ENCODE measurements at regions not wholly inside any gene's neighbourhood (a gene's known extent, or its start where the extent isn't known, plus 50 kb on each side); places are given as distances from the start of the nearest gene placed in this dataset.

- TF ChIP-seq TEAD4 (IDR thresholded peaks at IDR 0.05) (no peak), FOXM1 (IDR thresholded peaks at IDR 0.05; ENCODE audit: borderline replicate concordance, low read depth) (no peak), YY1 (IDR thresholded peaks at IDR 0.05; ENCODE audit: low read depth) (no peak), EP300 (IDR thresholded peaks at IDR 0.05; ENCODE audit: borderline replicate concordance) (no peak), USF1 (IDR thresholded peaks at IDR 0.05) (no peak), CEBPB (IDR thresholded peaks at IDR 0.05) (no peak), ZBTB7A (IDR thresholded peaks at IDR 0.05; ENCODE audit: low read depth) (no peak), NFIC (IDR thresholded peaks at IDR 0.05) (no peak), RAD21 (IDR thresholded peaks at IDR 0.05; ENCODE audit: low read depth) (no peak), TCF12 (IDR thresholded peaks at IDR 0.05; ENCODE audit: low read depth) (no peak), TAF1 (IDR thresholded peaks at IDR 0.05; ENCODE audit: low read depth) (no peak), EGR1 (IDR thresholded peaks at IDR 0.05) (no peak)
- TF ChIP-seq, protein P1, sequence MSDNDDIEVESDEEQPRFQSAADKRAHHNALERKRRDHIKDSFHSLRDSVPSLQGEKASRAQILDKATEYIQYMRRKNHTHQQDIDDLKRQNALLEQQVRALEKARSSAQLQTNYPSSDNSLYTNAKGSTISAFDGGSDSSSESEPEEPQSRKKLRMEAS (IDR thresholded peaks at IDR 0.05), result no peak
Observed at GRCh38 chr16:72442385-72443158, 270.6 kb upstream of the PMFBP1 start.

DNA sequence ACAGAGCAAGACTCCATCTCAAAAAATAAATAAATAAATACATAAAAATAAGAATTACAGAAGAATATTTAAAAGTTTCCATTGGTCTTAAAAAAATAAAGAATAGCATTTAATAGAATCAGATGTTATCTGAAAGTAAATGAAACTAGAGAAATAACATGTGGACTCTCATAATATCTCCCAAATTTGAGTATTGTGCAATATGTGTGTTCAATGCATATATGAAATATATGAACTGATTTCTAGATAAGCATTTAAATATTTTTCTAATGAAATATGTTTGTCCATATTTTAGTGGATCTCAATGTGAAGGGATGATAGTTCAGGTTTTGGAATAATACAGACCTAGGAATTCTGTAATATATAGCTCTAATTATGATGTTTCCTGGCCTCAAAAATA is 265.9 kb upstream of the PMFBP1 start:
- TF ChIP-seq EP300 (IDR thresholded peaks at IDR 0.05; ENCODE audit: borderline replicate concordance) (no peak), NFIC (IDR thresholded peaks at IDR 0.05) (no peak), USF1 (IDR thresholded peaks at IDR 0.05) (no peak), CEBPB (IDR thresholded peaks at IDR 0.05) (no peak), FOXM1 (IDR thresholded peaks at IDR 0.05; ENCODE audit: borderline replicate concordance, low read depth) (no peak), TAF1 (IDR thresholded peaks at IDR 0.05; ENCODE audit: low read depth) (no peak), RAD21 (IDR thresholded peaks at IDR 0.05; ENCODE audit: low read depth) (no peak), EGR1 (IDR thresholded peaks at IDR 0.05) (no peak), YY1 (IDR thresholded peaks at IDR 0.05; ENCODE audit: low read depth) (no peak), ZBTB7A (IDR thresholded peaks at IDR 0.05; ENCODE audit: low read depth) (no peak)
- TF ChIP-seq, protein P1 (IDR thresholded peaks at IDR 0.05), result no peak

- TF ChIP-seq FOXM1 (IDR thresholded peaks at IDR 0.05; ENCODE audit: borderline replicate concordance, low read depth) (no peak), TCF12 (IDR thresholded peaks at IDR 0.05; ENCODE audit: low read depth) (no peak), NFIC (IDR thresholded peaks at IDR 0.05) (no peak)
Observed at GRCh38 chr16:72434159-72434558, 262.2 kb upstream of the PMFBP1 start.

GRCh38 chr16:72430121-72430520 is 258.2 kb upstream of the PMFBP1 start:
- TF ChIP-seq, protein P1 (IDR thresholded peaks at IDR 0.05), result no peak
- TF ChIP-seq CREB1 (IDR thresholded peaks at IDR 0.05; ENCODE audit: low read depth), result no peak
- TF ChIP-seq CEBPB (IDR thresholded peaks at IDR 0.05), result no peak
- no peak for TF ChIP-seq RAD21 (IDR thresholded peaks at IDR 0.05; ENCODE audit: low read depth)
- TF ChIP-seq ZBTB7A (IDR thresholded peaks at IDR 0.05; ENCODE audit: low read depth), result no peak
- TF ChIP-seq EP300 (IDR thresholded peaks at IDR 0.05; ENCODE audit: borderline replicate concordance), result no peak
- TF ChIP-seq YY1 (IDR thresholded peaks at IDR 0.05; ENCODE audit: low read depth), result no peak
- TF ChIP-seq USF1 (IDR thresholded peaks at IDR 0.05), result no peak
- TF ChIP-seq TCF12 (IDR thresholded peaks at IDR 0.05; ENCODE audit: low read depth), result no peak
- TF ChIP-seq EGR1 (IDR thresholded peaks at IDR 0.05), result no peak
- TF ChIP-seq FOXM1 (IDR thresholded peaks at IDR 0.05; ENCODE audit: borderline replicate concordance, low read depth), result no peak

DNA sequence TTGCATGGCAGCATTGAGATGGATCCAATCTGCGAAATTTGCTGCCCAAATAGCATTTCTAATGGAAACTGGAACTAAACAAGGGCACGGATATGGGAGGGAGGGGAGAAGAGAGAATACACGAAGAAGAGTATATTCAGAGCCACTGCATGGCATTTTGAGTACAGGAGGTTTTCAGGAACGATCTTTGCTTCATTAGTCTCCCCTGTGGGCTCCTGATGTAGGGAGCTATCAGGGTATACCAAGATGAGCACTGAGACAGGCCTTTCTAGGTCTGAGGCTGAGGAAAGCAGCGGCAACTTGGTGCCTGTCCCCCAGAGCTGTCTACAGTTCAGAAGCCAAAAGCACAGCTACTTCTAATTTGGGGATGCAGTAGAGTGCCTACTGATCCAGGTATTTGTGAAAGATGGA is 257.7 kb upstream of the PMFBP1 start:
- no peak for TF ChIP-seq ZBTB7A (IDR thresholded peaks at IDR 0.05; ENCODE audit: low read depth)
- no peak for TF ChIP-seq TAF1 (IDR thresholded peaks at IDR 0.05; ENCODE audit: low read depth)
- no peak for TF ChIP-seq RAD21 (IDR thresholded peaks at IDR 0.05; ENCODE audit: low read depth)
- TF ChIP-seq, protein P1 (IDR thresholded peaks at IDR 0.05), result no peak
- no peak for TF ChIP-seq USF1 (IDR thresholded peaks at IDR 0.05)
- no peak for TF ChIP-seq EGR1 (IDR thresholded peaks at IDR 0.05)
- no peak for TF ChIP-seq TEAD4 (IDR thresholded peaks at IDR 0.05)
- TF ChIP-seq TCF12 (IDR thresholded peaks at IDR 0.05; ENCODE audit: low read depth), result no peak
- TF ChIP-seq, protein P2, sequence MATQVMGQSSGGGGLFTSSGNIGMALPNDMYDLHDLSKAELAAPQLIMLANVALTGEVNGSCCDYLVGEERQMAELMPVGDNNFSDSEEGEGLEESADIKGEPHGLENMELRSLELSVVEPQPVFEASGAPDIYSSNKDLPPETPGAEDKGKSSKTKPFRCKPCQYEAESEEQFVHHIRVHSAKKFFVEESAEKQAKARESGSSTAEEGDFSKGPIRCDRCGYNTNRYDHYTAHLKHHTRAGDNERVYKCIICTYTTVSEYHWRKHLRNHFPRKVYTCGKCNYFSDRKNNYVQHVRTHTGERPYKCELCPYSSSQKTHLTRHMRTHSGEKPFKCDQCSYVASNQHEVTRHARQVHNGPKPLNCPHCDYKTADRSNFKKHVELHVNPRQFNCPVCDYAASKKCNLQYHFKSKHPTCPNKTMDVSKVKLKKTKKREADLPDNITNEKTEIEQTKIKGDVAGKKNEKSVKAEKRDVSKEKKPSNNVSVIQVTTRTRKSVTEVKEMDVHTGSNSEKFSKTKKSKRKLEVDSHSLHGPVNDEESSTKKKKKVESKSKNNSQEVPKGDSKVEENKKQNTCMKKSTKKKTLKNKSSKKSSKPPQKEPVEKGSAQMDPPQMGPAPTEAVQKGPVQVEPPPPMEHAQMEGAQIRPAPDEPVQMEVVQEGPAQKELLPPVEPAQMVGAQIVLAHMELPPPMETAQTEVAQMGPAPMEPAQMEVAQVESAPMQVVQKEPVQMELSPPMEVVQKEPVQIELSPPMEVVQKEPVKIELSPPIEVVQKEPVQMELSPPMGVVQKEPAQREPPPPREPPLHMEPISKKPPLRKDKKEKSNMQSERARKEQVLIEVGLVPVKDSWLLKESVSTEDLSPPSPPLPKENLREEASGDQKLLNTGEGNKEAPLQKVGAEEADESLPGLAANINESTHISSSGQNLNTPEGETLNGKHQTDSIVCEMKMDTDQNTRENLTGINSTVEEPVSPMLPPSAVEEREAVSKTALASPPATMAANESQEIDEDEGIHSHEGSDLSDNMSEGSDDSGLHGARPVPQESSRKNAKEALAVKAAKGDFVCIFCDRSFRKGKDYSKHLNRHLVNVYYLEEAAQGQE (IDR thresholded peaks at IDR 0.05; ENCODE audit: low read depth), result no peak
- TF ChIP-seq NFIC (IDR thresholded peaks at IDR 0.05), result no peak
- TF ChIP-seq CREB1 (IDR thresholded peaks at IDR 0.05; ENCODE audit: low read depth), result no peak
- no peak for TF ChIP-seq EP300 (IDR thresholded peaks at IDR 0.05; ENCODE audit: borderline replicate concordance)
- no peak for TF ChIP-seq FOXM1 (IDR thresholded peaks at IDR 0.05; ENCODE audit: borderline replicate concordance, low read depth)
- TF ChIP-seq YY1 (IDR thresholded peaks at IDR 0.05; ENCODE audit: low read depth), result no peak
